DND-41 (cell line): ENCODE measurements at regions not wholly inside any gene's neighbourhood (a gene's known extent, or its start where the extent isn't known, plus 50 kb on each side); places are given as distances from the start of the nearest gene placed in this dataset.

Experiments
- ATAC-seq: fragments of 200-7000 bp; cut with Tn5 transposase; 3 replicates; pipeline ENCODE4 v1.9.1; 2021; ENCODE audit warnings: low read depth; ENCODE audit not compliant: insufficient read depth
- DNase-seq: peaks from one replicate; pipeline ENCODE4 v3.0.0-alpha.2; 2020
- H2AFZ ChIP-seq: 2 replicates; pipeline ENCODE4 v1.6.0; 2012; ENCODE audit warnings: low read depth, low read length
- H3K27ac ChIP-seq: 2 replicates; pipeline ENCODE4 v1.5.1; 2012; ENCODE audit warnings: low read length, inconsistent platforms
- H3K27me3 ChIP-seq: fragments of 200-600 bp; sonication (generic); 2 replicates; pipeline ENCODE4 v1.6.0; 2012; ENCODE audit warnings: low read length, mild to moderate bottlenecking, inconsistent platforms; ENCODE audit not compliant: insufficient read depth, poor library complexity
- H3K36me3 ChIP-seq: 2 replicates; pipeline ENCODE4 v1.5.1; 2012; ENCODE audit warnings: low read length, inconsistent platforms; ENCODE audit not compliant: insufficient read depth
- H3K4me1 ChIP-seq: 2 replicates; pipeline ENCODE4 v1.5.1; 2012; ENCODE audit warnings: mild to moderate bottlenecking, low read length; ENCODE audit not compliant: insufficient read depth
- H3K4me2 ChIP-seq: 2 replicates; pipeline ENCODE4 v1.6.0; 2012; ENCODE audit warnings: mild to moderate bottlenecking, moderate library complexity, low read length, inconsistent platforms; ENCODE audit not compliant: insufficient read depth
- H3K4me3 ChIP-seq, 2 experiments: fragments of 200-600 bp in 1 of 2; shearing (Covaris generic) in 1 of 2; 2 replicates each; pipeline ENCODE4 v1.5.1; 2012 to 2016; ENCODE audit warnings: inconsistent platforms in 2 of 2, low read length in 2 of 2, mild to moderate bottlenecking in 2 of 2, low read depth in 1 of 2, moderate library complexity in 1 of 2
- H3K79me2 ChIP-seq: 2 replicates; pipeline ENCODE4 v1.6.0; 2012; ENCODE audit warnings: low read length, inconsistent platforms; ENCODE audit not compliant: insufficient read depth
- H3K9ac ChIP-seq: 2 replicates; pipeline ENCODE4 v1.6.0; 2012; ENCODE audit warnings: low read depth, mild to moderate bottlenecking, inconsistent platforms, low read length, moderate library complexity
- H3K9me3 ChIP-seq: 2 replicates; pipeline ENCODE4 v1.5.1; 2012; ENCODE audit warnings: low read length, moderate library complexity, mild to moderate bottlenecking, inconsistent platforms; ENCODE audit not compliant: insufficient read depth, severe bottlenecking
- H4K20me1 ChIP-seq: 2 replicates; pipeline ENCODE4 v1.6.0; 2012; ENCODE audit warnings: low read length; ENCODE audit not compliant: insufficient read depth
- CTCF ChIP-seq: IDR thresholded peaks from 2 replicates; pipeline ENCODE4 v1.5.1; 2012; ENCODE audit warnings: borderline replicate concordance, low read length, moderate library complexity, mild to moderate bottlenecking; ENCODE audit not compliant: poor library complexity, severe bottlenecking; ENCODE audit errors: extremely low read depth
- EZH2 ChIP-seq: IDR thresholded peaks from 3 replicates; pipeline ENCODE4 v1.6.1; 2012; ENCODE audit warnings: borderline replicate concordance, low read depth, mild to moderate bottlenecking, moderate library complexity, low read length, inconsistent platforms; ENCODE audit not compliant: severe bottlenecking

- H3K79me2 ChIP-seq, result no peaks in the 10 kb centered on the region
- peaks cover 1% of the 10 kb centered on the region for H3K27me3 ChIP-seq
- ATAC-seq (no peak; the same call in 2 of the 3 replicates), DNase-seq (peak; percentile 11)
- peaks cover 7% of the 10 kb centered on the region for H3K4me1 ChIP-seq
- no peak overlapping the region for H3K9ac ChIP-seq
- H4K20me1 ChIP-seq, result no peaks in the 10 kb centered on the region
- H3K9me3 ChIP-seq, result no peaks in the 10 kb centered on the region
- no peaks in the 10 kb centered on the region for H3K36me3 ChIP-seq
- H3K4me2 ChIP-seq, result no peak overlapping the region
- H2AFZ ChIP-seq, result no peak overlapping the region
- no peak overlapping the region for H3K4me3 ChIP-seq
- no peak overlapping the region for H3K27ac ChIP-seq
- no peak for TF ChIP-seq CTCF
- no peak for TF ChIP-seq EZH2
Measured at GRCh38 chr9:88791105-88791805, 200.0 kb upstream of the S1PR3 start.

- ATAC-seq, result no peak
Measured at GRCh38 chr9:88792502-88792901, 198.8 kb upstream of the S1PR3 start.

GRCh38 chr9:88794100-88794499, 197.2 kb upstream of the S1PR3 start:
- Histone ChIP-seq H3K4me2 (no peak overlapping the region), H3K4me1 (peaks cover 7% of the 10 kb centered on the region), H3K27me3 (no peaks in the 10 kb centered on the region), H2AFZ (peak overlapping the region; percentile 31; the same call in 1 of the 2 replicates), H3K9me3 (no peaks in the 10 kb centered on the region), H3K4me3 (no peak overlapping the region), H4K20me1 (no peaks in the 10 kb centered on the region), H3K9ac (no peak overlapping the region), H3K79me2 (no peaks in the 10 kb centered on the region), H3K27ac (no peak overlapping the region), H3K36me3 (no peaks in the 10 kb centered on the region)
- TF ChIP-seq CTCF (no peak), EZH2 (no peak)
- DNase-seq (no peak), ATAC-seq (no peak)

More at GRCh38 chr9:88792502-88792901, 198.8 kb upstream of the S1PR3 start:
- Histone ChIP-seq H3K79me2 (no peaks in the 10 kb centered on the region), H3K4me1 (peaks cover 7% of the 10 kb centered on the region), H3K9me3 (no peaks in the 10 kb centered on the region), H4K20me1 (no peaks in the 10 kb centered on the region), H3K4me2 (no peak overlapping the region), H3K27ac (no peak overlapping the region), H3K4me3 (no peak overlapping the region), H3K9ac (no peak overlapping the region), H3K36me3 (no peaks in the 10 kb centered on the region), H2AFZ (no peak overlapping the region), H3K27me3 (no peaks in the 10 kb centered on the region)
- TF ChIP-seq CTCF (no peak), EZH2 (no peak)
- no peak for DNase-seq

- Histone ChIP-seq H3K4me2 (no peak overlapping the region), H3K27me3 (no peaks in the 10 kb centered on the region), H4K20me1 (no peaks in the 10 kb centered on the region), H3K9ac (no peak overlapping the region), H3K9me3 (no peaks in the 10 kb centered on the region), H3K4me3 (no peak overlapping the region), H3K4me1 (peaks cover 7% of the 10 kb centered on the region), H2AFZ (no peak overlapping the region), H3K79me2 (no peaks in the 10 kb centered on the region), H3K27ac (no peak overlapping the region), H3K36me3 (no peaks in the 10 kb centered on the region)
- DNase-seq (no peak), ATAC-seq (no peak)
- TF ChIP-seq CTCF (no peak), EZH2 (no peak)
Measured at GRCh38 chr9:88796947-88797346, 194.3 kb upstream of the S1PR3 start.
